Fibroblast of lung (primary cell): ENCODE measurements at regions not wholly inside any gene's neighbourhood (a gene's known extent, or its start where the extent isn't known, plus 50 kb on each side); places are given as distances from the start of the nearest gene placed in this dataset.
"Not testable (repeated sequence)": the region's sequence is repeated elsewhere in the genome, so short reads cannot be mapped to it uniquely, and the experiment has no call there.

Experiments
- EZH2 ChIP-seq: IDR thresholded peaks from 2 replicates; pipeline ENCODE4 v1.5.1; 2012; ENCODE audit warnings: low read length, control low read depth, mild to moderate bottlenecking; ENCODE audit errors: missing control alignments
- TF ChIP-seq, protein P1 (sequence below), 2 donors: IDR thresholded peaks in 1 of 2; conservative IDR thresholded peaks in 1 of 2; 1 replicate in 1 of 2; 2 replicates in 1 of 2; pipeline ENCODE4 v1.5.1; 2011 to 2012; ENCODE audit warnings: low read length in 2 of 2, control low read depth in 1 of 2, inconsistent platforms in 1 of 2, low read depth in 1 of 2, mild to moderate bottlenecking in 1 of 2

DNA sequence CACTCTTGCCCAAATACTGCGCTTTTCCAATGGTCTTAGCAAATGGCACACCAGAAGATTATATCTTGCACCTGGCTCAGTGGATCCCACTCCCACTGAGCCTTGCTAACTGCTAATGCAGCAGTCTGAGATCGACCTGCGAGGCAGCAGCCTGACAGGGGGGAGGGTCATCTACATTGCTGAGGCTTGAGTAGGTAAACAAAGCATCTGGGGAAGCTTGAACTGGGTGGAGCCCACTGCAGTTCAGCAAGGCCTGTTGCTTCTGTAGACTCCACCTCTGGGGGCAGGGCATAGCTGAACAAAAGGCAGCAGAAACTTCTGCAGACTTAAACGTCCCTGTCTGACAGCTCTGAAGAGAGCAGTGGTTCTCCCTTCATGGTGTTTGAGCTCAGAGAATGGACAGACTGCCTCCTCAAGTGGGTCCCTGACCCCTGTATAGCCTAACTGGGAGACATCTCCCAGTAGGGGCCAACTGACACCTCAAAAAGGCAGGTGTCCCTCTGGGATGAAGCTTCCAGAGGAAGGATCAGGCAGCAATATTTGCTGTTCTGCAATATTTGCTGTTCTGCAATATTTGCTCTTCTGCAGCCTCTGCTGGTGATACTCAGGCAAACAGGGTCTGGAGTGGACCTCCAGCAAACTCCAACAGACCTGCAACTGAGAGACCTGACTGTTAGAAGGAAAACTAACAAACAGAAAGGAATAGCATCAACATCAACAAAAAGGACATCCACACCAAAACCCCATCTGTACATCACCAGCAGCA, 93.0 kb upstream of the MEGF10 start:
- TF ChIP-seq, protein P1, sequence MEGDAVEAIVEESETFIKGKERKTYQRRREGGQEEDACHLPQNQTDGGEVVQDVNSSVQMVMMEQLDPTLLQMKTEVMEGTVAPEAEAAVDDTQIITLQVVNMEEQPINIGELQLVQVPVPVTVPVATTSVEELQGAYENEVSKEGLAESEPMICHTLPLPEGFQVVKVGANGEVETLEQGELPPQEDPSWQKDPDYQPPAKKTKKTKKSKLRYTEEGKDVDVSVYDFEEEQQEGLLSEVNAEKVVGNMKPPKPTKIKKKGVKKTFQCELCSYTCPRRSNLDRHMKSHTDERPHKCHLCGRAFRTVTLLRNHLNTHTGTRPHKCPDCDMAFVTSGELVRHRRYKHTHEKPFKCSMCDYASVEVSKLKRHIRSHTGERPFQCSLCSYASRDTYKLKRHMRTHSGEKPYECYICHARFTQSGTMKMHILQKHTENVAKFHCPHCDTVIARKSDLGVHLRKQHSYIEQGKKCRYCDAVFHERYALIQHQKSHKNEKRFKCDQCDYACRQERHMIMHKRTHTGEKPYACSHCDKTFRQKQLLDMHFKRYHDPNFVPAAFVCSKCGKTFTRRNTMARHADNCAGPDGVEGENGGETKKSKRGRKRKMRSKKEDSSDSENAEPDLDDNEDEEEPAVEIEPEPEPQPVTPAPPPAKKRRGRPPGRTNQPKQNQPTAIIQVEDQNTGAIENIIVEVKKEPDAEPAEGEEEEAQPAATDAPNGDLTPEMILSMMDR (conservative IDR thresholded peaks at IDR 0.05 in 1 of 2, IDR thresholded peaks at IDR 0.05 in 1 of 2; ENCODE audit: low read depth in 1 of 2, low read length in 2 of 2): not testable (repeated sequence)
- not testable (repeated sequence) for TF ChIP-seq EZH2
